ENCODE measurements at regions not wholly inside any gene's neighbourhood (a gene's known extent, or its start where the extent isn't known, plus 50 kb on each side); places are given as distances from the start of the nearest gene placed in this dataset.

DNA sequence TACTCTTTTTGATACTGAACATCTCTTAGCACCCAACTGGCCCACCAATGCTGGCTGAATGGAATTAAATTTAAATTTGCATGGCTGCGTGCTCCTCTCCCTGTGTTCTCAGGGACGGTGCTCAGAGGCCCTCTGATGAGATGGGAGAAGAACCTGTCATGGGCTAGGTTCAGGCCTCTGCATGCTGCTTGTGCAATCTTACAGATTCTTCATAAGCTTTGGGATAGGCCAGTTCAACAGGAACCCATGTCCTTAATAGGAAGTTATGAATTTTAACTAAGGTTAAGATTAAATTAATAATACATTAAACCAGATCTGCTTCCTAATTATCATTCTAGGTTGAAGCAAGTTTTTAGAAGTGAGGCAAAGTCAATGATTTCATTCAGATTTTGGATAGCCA, 119.7 kb upstream of the LRIG3 start:
- no peak for DNase-seq

GRCh38 chr12:59039005-59039404, 118.7 kb upstream of the LRIG3 start:
- DNase-seq: no peak

GRCh38 chr12:59036973-59037762, 116.9 kb upstream of the LRIG3 start:
- DNase-seq: no peak

GRCh38 chr12:59036347-59036746, 116.0 kb upstream of the LRIG3 start:
- no peak for DNase-seq

DNA sequence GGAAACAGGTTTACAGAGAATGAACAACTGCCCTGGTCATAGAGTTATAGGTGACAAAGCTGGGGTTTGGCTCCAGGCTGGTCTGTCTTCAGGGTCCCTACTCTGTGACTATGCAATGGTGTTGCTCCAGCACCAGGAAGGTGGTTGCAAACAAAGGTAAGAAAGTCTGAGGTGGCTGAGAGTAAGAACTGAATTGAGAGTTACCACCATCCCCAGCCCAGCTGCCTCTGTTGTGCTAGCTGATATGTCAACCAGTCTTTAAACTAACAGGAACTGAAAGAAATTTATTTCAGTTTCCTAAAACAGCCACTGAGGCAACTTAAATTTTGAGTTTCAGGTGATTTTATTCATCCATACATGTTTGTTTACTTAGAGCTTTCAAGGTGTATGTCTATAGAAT, 111.0 kb upstream of the LRIG3 start:
- no peak for DNase-seq

GRCh38 chr12:59030415-59030814, 110.1 kb upstream of the LRIG3 start:
- DNase-seq: no peak

GRCh38 chr12:59027199-59027598, 106.9 kb upstream of the LRIG3 start:
- DNase-seq: no peak

DNA sequence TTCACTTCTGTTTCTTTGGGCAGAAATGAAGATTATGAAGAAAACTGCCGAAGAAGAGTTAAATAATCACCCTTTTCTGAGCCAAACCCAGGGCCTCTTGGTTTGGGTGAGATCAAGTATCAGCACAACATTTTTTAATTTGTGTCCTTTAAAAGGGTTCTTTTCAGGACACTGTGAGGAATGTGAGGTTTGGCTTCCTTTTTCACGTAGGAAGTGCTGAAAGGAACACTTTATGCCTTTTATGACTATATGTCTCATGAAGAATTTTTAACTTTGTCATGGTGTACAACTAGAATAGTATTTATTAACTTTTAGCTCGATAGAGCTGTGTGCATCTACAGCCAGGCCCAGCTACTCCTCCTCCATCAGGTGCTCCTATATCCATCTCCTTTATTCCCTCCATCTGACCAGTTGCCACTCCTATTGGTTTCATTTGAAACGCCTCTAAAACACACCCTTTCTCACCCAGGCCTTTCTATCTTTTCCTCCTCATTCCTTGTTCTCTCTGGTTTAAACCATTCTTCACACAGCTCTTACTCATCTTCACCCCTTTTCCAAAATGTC, 103.6 kb upstream of the LRIG3 start:
- no peak for DNase-seq

DNA sequence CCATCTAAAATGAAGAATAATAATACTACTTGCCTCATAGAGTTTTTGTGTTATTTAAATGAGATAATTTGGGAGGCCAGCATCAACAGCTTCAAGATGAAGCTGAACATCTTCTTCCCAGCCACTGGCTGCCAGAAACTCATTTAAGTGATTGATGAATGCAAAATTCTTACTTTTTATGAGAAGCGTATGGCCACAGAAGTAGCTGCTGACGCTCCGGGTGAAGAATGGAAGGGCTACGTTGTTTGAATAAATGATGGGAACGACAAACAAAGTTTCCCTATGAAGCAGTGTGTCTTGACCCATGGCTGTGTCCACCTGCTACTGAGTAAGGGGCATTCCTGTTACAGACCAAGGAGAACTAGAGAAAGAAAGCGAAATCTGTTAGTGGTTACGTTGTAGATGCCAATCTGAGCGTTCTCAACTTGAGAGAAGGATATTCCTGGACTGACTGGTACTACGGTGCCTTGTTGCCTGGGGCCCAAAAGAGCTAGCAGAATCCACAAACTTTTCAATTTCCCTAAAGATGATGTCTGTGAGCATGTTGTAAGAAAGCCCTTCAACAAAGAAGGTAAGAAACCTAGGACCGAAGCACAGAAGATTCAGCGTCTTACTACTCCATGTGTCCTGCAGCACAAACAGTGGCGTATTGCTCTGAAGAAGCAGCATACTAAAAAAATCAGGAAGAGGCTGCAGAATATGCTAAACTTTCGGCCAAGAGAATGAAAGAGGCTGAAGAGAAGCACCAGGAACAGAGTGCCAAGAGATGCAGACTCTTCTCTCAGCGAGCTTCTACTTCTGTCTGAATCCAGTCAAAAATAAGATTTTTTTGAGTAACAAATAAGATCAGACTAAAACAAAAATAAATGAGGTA, 100.0 kb upstream of the LRIG3 start:
- no peak for DNase-seq

- no peak for DNase-seq
Observed at GRCh38 chr12:59014885-59015284, 94.6 kb upstream of the LRIG3 start.

GRCh38 chr12:59010941-59011340, 90.6 kb upstream of the LRIG3 start:
- no peak for DNase-seq

- DNase-seq: no peak
Observed at GRCh38 chr12:59010118-59010517, 89.8 kb upstream of the LRIG3 start.

DNA sequence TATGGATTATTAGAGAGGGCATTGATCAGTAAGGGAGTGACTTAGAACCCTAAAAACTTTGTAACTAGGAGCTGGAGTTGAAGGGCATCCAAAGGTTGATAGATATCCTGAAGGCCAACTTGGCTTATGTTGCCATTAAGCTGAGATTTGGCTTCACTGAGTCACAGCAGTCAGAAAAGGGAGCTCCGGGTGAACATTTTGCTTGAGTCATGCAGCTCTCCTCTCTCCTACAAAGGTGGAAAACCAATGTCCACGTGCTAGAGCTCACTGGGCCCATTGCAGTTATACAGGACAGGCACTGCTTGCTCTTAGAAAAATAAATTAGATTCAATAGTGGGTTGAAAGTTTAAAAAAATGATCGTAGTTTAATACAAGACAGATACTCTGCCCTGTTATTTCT, 87.3 kb upstream of the LRIG3 start:
- no peak for DNase-seq

GRCh38 chr12:59005193-59005955, 85.1 kb upstream of the LRIG3 start:
- DNase-seq: no peak

DNA sequence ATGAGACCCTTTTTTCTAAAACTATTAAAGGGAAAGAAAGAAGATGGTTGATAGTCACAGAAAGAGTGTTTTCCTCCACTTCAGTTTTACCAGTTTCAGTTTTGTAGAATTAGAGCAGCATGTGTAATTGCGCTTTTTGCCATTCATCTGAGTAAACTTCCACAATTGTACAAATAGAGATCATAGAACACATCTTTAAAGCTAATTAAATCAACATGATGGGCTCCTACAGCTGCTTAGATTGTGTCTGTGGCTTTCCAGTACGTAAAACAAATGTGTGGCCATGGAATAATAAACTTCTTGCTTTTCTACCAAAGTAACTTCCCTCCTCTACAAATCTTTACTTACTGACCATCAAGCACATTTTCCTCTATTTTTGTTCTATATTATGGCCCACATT, 84.2 kb upstream of the LRIG3 start:
- DNase-seq: no peak

DNA sequence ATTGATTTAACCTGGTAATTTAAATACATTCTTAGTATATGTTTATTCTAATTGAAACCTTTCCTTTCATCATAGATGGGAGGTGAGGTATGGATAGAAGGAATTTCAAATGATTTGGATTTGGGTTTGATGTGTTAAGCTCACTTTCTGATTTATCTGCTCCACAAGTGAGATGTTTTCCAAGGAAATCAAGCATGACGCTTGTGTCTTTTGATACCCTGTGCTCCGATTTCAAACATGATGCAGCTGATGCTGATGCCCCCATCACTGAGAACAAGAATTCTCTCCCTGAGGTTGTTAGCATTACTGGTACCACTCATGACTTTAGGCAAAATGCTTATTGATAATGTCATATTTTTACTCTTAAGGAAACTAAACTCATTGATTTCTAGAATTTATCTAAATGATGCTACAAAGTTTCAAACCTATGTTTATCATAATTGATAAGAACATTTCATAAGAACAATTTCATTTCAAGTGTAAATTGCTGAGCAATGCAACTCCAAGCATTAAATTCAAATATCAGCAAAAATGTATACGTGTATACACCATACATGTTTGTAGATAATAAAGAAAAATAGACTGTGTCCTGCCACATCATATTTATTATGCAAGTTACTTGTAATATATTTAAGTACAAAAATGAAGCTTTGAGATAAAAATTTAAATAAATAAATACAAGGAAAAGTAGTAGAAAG, 75.5 kb upstream of the LRIG3 start:
- DNase-seq: no peak

DNA sequence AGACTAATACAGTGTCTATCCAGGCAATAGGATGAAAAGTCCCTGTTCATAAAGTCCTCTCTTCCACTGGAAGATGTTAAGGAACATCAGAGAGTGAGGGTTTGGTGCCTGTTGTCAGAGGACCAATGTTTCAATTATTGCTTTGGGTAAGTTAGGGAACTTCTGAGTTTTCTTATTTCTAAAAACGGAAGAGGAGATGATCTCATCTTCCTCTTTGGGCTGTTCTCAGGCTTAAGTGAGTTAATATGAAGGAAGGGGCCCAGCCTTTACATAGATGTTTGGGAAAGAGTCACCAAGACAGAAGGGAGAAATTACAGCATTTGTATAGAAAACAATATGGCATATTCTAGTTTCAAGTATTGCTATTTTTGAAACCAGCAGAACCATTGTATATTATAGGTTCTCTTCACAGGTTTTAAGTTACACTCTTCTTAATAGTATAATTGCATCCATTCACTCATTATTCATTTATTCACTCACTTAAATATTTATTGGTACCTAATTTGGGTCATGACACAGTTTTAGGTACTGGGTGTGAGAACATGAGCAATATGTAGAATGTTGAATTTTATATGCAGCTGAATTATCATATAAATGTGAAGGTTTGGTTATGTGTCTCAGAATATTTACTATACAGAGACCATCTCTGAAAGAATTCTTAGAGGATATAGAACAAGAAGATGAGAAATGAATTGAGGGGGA, 68.5 kb upstream of the LRIG3 start:
- no peak for DNase-seq

DNA sequence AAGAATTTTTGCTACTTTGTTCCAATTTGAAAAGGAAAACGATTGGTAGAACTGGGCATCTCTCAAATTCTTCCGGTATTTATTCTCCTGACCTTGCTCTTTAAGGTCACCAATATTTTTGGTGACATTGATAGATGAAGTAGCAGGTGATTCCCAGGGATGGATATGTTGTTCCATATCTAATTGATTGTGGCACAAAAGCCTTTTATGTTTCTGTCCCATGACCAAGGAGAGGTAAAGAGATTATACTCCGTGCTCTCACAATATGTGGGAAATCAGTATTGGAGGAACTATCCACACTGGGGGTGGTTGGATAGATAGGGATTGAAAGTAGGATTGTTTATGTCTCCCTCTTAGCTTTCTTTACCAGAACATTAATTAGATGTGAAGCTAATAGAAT, 61.7 kb upstream of the LRIG3 start:
- DNase-seq: no peak

DNA sequence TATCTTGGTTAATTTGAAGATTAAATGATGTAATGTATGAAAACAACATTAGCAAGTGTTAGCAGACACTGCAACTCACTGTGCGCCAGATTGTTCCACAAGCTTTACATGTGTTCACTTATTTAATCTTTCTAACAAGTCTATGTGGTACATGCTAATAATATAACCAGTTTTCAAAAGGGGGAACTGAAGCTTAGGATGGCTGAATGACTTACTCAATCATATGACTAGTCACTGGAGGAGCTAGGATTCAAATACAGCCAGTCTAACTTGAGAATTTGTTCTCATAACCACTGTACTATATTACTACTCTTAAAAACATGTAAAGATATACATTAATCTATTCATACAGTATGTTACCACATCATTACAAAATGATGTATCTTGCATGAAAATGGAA, 60.5 kb upstream of the LRIG3 start:
- DNase-seq: no peak

DNA sequence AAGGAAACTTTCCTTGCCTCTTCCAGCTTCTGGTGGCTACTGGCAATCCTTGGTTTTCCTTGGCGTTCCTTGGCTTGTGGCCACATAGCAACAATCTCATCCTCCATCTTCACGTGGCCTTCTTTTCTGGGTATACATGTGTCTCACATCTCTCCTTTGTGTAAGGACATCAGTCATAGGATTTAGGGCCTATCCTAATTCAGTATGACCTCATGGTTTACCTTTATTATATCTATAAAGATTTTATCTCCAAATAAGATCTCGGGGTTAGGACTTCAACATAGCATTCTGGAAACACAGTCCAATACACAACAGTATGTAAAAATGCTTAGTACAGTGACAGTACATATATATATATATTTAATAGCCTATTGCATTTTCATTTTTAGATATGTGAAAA, 58.4 kb upstream of the LRIG3 start:
- DNase-seq: no peak

DNA sequence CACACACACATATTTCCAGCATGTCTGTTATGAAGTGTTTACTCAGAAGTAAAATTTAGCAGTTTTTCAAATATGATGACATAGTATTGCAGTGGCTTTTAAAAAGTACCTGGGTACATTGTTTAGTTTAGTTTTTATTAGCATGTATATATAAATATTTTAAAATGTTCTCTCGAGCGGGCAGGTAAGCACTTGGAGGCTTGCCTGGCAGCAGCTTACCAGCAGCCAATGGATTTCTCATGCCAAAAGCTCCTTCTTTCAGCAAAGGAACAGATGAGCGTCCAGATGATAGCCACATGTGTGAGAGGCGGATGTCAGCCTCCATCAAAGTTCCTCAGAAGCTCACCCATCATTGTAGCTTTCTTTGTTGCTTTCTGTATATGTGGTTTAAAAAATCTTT, 57.2 kb upstream of the LRIG3 start:
- DNase-seq: no peak

- DNase-seq: no peak
Observed at GRCh38 chr12:58976146-58976545, 55.8 kb upstream of the LRIG3 start.
